C4-2B (cell line): ENCODE measurements at regions not wholly inside any gene's neighbourhood (a gene's known extent, or its start where the extent isn't known, plus 50 kb on each side); places are given as distances from the start of the nearest gene placed in this dataset.

Experiments used
- H3K27ac ChIP-seq: fragments of 450-650 bp; 2 replicates; pipeline ENCODE4 v1.5.1; 2017
- ZFX ChIP-seq: fragments of 450-650 bp; IDR thresholded peaks from 2 replicates; pipeline ENCODE4 v1.6.1; 2017
- TF ChIP-seq, protein P1 (sequence below): fragments of 450-650 bp; conservative IDR thresholded peaks from 2 replicates; pipeline ENCODE4 v1.5.1; 2017; ENCODE audit warnings: mild to moderate bottlenecking

DNA sequence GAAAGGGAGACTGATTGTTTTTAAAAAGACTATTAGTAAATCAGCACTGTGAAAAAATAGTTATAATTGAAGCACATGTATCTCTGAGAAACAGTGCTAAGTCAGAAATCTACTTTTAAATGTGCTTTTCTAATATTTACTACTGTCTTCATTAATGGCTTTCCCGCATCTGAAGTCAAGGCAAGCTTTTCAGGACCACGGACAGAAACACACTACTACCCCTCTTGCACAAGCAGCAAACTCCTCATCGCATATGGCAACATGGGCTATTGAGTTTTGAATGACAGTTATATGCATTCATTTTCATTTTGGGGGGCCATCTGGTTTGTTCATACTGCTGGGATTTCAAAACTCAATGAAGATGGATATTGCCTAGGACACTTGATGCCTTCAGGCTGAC, 433.4 kb upstream of the CAMK1G start:
- TF ChIP-seq, protein P1, sequence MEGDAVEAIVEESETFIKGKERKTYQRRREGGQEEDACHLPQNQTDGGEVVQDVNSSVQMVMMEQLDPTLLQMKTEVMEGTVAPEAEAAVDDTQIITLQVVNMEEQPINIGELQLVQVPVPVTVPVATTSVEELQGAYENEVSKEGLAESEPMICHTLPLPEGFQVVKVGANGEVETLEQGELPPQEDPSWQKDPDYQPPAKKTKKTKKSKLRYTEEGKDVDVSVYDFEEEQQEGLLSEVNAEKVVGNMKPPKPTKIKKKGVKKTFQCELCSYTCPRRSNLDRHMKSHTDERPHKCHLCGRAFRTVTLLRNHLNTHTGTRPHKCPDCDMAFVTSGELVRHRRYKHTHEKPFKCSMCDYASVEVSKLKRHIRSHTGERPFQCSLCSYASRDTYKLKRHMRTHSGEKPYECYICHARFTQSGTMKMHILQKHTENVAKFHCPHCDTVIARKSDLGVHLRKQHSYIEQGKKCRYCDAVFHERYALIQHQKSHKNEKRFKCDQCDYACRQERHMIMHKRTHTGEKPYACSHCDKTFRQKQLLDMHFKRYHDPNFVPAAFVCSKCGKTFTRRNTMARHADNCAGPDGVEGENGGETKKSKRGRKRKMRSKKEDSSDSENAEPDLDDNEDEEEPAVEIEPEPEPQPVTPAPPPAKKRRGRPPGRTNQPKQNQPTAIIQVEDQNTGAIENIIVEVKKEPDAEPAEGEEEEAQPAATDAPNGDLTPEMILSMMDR: no peak
- TF ChIP-seq ZFX: no peak

GRCh38 chr1:209153411-209153810, 430.1 kb upstream of the CAMK1G start:
- H3K27ac ChIP-seq: no peak overlapping the region
- TF ChIP-seq ZFX: no peak
- TF ChIP-seq, protein P1: no peak

More for the DNA sequence above, 433.4 kb upstream of the CAMK1G start:
- H3K27ac ChIP-seq: no peak overlapping the region

- no peak overlapping the region for H3K27ac ChIP-seq
- TF ChIP-seq, protein P1: no peak
- no peak for TF ChIP-seq ZFX
Observed at GRCh38 chr1:209154912-209155311, 428.6 kb upstream of the CAMK1G start.

DNA sequence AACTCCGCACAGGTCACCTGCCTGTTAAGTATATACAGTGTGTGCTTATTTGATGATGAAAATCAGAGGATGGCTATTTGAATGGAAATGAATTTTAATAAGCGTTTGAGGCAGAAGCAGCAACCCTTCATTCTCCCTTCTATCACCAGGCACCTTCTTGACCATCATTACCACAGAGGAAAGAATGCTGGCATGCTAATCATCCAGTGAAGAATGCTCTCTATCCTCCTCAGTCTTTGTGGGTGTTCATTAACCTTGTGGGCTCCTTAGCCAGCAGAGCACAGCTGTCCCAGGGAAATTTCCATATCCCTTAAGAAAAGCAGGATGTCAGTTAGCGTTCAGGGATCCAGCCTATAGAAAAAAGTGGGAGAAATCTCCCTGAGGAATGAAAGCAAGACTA, 428.0 kb upstream of the CAMK1G start:
- TF ChIP-seq, protein P1: no peak
- TF ChIP-seq ZFX: no peak
- no peak overlapping the region for H3K27ac ChIP-seq

- TF ChIP-seq, protein P1: no peak
- TF ChIP-seq ZFX: no peak
- H3K27ac ChIP-seq: no peak overlapping the region
Observed at GRCh38 chr1:209156991-209157390, 426.5 kb upstream of the CAMK1G start.

- no peak overlapping the region for H3K27ac ChIP-seq
- TF ChIP-seq, protein P1: no peak
- TF ChIP-seq ZFX: no peak
Observed at GRCh38 chr1:209157546-209158249, 425.8 kb upstream of the CAMK1G start.

DNA sequence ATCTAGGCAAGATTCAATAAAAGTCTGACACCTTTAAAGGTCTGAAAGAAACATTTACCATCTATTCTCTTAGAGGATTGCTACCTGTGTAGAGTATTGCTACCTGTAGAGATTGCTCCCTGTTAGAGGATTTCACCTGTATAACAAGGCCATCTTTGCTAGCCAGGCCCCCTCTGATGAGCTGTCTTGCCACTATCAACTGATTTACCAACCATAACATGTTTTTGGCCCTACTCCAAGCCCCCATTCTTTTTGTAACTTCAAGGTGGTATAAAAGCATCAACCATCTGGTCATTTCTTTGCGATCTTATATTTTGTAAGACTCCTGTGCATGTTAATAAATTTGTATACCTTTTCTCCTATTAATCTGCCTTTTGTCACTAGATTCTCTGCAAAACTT, 424.7 kb upstream of the CAMK1G start:
- no peak overlapping the region for H3K27ac ChIP-seq
- TF ChIP-seq ZFX: no peak
- TF ChIP-seq, protein P1: no peak
